Mesenchymal stem cell (in vitro differentiated cells and primary cell): ENCODE measurements at regions not wholly inside any gene's neighbourhood (a gene's known extent, or its start where the extent isn't known, plus 50 kb on each side); places are given as distances from the start of the nearest gene placed in this dataset.

Experiments
- DNase-seq: peaks from one replicate; pipeline ENCODE4 v3.0.0-alpha.2; 2013
- H2AFZ ChIP-seq: one replicate; pipeline ENCODE4 v1.6.1; 2013; ENCODE audit warnings: low read depth, mild to moderate bottlenecking, control low read depth, inconsistent platforms, low read length, moderate library complexity
- H2AK5ac ChIP-seq: 2 replicates; pipeline ENCODE4 v1.6.1; 2013; ENCODE audit warnings: low read length, moderate library complexity, mild to moderate bottlenecking, inconsistent platforms; ENCODE audit not compliant: severe bottlenecking
- H2BK120ac ChIP-seq: one replicate; pipeline ENCODE4 v1.6.1; 2013; ENCODE audit warnings: low read depth, mild to moderate bottlenecking, inconsistent platforms, low read length, moderate library complexity
- H2BK12ac ChIP-seq, 2 experiments: one replicate each; pipeline ENCODE4 v1.6.1; 2013; ENCODE audit warnings: inconsistent platforms in 2 of 2, low read length in 2 of 2, mild to moderate bottlenecking in 2 of 2, moderate library complexity in 2 of 2, control low read depth in 1 of 2
- H2BK15ac ChIP-seq: one replicate; pipeline ENCODE4 v1.6.1; 2013; ENCODE audit warnings: mild to moderate bottlenecking, low read depth, inconsistent platforms; ENCODE audit not compliant: poor library complexity, severe bottlenecking
- H2BK5ac ChIP-seq: 2 replicates; pipeline ENCODE4 v1.6.1; 2013; ENCODE audit warnings: low read depth, mild to moderate bottlenecking, low read length, control low read depth, inconsistent platforms; ENCODE audit not compliant: poor library complexity, severe bottlenecking
- H3K14ac ChIP-seq, 2 experiments: one replicate each; pipeline ENCODE4 v1.6.1; 2013; ENCODE audit warnings: inconsistent platforms in 2 of 2, low read length in 2 of 2, control low read depth in 1 of 2, mild to moderate bottlenecking in 1 of 2, moderate library complexity in 1 of 2
- H3K18ac ChIP-seq, 2 experiments: one replicate each; pipeline ENCODE4 v1.6.1; 2013; ENCODE audit warnings: inconsistent platforms in 2 of 2, low read length in 2 of 2, control low read depth in 1 of 2, low read depth in 1 of 2, mild to moderate bottlenecking in 1 of 2
- H3K23ac ChIP-seq, 2 experiments: one replicate each; pipeline ENCODE4 v1.6.1; 2013; ENCODE audit warnings: inconsistent platforms in 2 of 2, low read length in 2 of 2, mild to moderate bottlenecking in 2 of 2, moderate library complexity in 2 of 2, control low read depth in 1 of 2
- H3K27ac ChIP-seq: 2 replicates; pipeline ENCODE4 v1.5.1; 2013; ENCODE audit warnings: mild to moderate bottlenecking, moderate library complexity, low read length, control low read depth, inconsistent platforms; ENCODE audit not compliant: poor library complexity, severe bottlenecking
- H3K27me3 ChIP-seq, 2 experiments: 2 replicates each; pipeline versions ENCODE4 v1.6.1 to v1.7.0; 2013; ENCODE audit warnings: low read length in 2 of 2, mild to moderate bottlenecking in 2 of 2, moderate library complexity in 2 of 2, control low read depth in 1 of 2, inconsistent platforms in 1 of 2; ENCODE audit not compliant: control insufficient read depth in 1 of 2, insufficient read depth in 1 of 2
- H3K36me3 ChIP-seq, 2 experiments: 2 replicates each; pipeline versions ENCODE4 v1.6.1 to v1.7.0; 2013; ENCODE audit warnings: low read length in 2 of 2, control low read depth in 1 of 2, inconsistent platforms in 1 of 2, low read depth in 1 of 2, mild to moderate bottlenecking in 1 of 2; ENCODE audit not compliant: insufficient read depth in 2 of 2, control insufficient read depth in 1 of 2
- H3K4ac ChIP-seq, 2 experiments: one replicate each; pipeline ENCODE4 v1.6.1; 2013; ENCODE audit warnings: inconsistent platforms in 2 of 2, low read length in 2 of 2, mild to moderate bottlenecking in 2 of 2, moderate library complexity in 2 of 2, control low read depth in 1 of 2, low read depth in 1 of 2
- H3K4me1 ChIP-seq: 2 replicates; pipeline ENCODE4 v1.6.1; 2013; ENCODE audit warnings: low read depth, low read length, control low read depth; ENCODE audit not compliant: control insufficient read depth, insufficient read depth
- H3K4me2 ChIP-seq: 2 replicates; pipeline ENCODE4 v1.6.1; 2013; ENCODE audit warnings: low read length, mild to moderate bottlenecking, inconsistent platforms; ENCODE audit not compliant: poor library complexity, severe bottlenecking
- H3K4me3 ChIP-seq, 2 experiments: 2 replicates each; pipeline versions ENCODE4 v1.5.1 to v1.7.0; 2013; ENCODE audit warnings: low read length in 2 of 2, mild to moderate bottlenecking in 2 of 2, control low read depth in 1 of 2, low read depth in 1 of 2; ENCODE audit not compliant: insufficient read depth in 1 of 2
- H3K79me1 ChIP-seq: replicated peaks from 2 replicates; pipeline ENCODE4 v1.6.1; 2013; ENCODE audit warnings: mild to moderate bottlenecking, control low read depth, low read length, inconsistent platforms; ENCODE audit not compliant: poor library complexity, severe bottlenecking
- H3K9ac ChIP-seq: 2 replicates; pipeline ENCODE4 v1.7.0; 2013; ENCODE audit warnings: mild to moderate bottlenecking, low read length, moderate library complexity
- H3K9me3 ChIP-seq: 2 replicates; pipeline ENCODE4 v1.7.0; 2013; ENCODE audit warnings: mild to moderate bottlenecking, low read length; ENCODE audit not compliant: control insufficient read depth
- H4K8ac ChIP-seq: one replicate; pipeline ENCODE4 v1.6.1; 2013; ENCODE audit warnings: inconsistent platforms, mild to moderate bottlenecking, low read length, moderate library complexity
- H4K91ac ChIP-seq: one replicate; pipeline ENCODE4 v1.6.1; 2013; ENCODE audit warnings: mild to moderate bottlenecking, low read length, inconsistent platforms
- WGBS: methylation state at CpG from one replicate; pipeline ENCODE4 v1.1.7; 2013; ENCODE audit warnings: mixed read lengths; 5-methylcytosine and 5-hydroxymethylcytosine counted together

GRCh38 chr3:124629497-124629896 lies 100.8 kb upstream of the UMPS start:
- no peak overlapping the region for H4K91ac ChIP-seq
- no peak overlapping the region for H2BK12ac ChIP-seq
- H3K4ac ChIP-seq = no peak overlapping the region
- no peak overlapping the region for H3K14ac ChIP-seq
- no peak overlapping the region for H2AFZ ChIP-seq
- no peaks in the 10 kb centered on the region for H3K9me3 ChIP-seq
- no peaks in the 10 kb centered on the region for H3K4me1 ChIP-seq
- no peak overlapping the region for H2BK120ac ChIP-seq
- no peak overlapping the region for H3K23ac ChIP-seq
- no peak overlapping the region for H3K27ac ChIP-seq
- no peak overlapping the region for H2AK5ac ChIP-seq
- no peak overlapping the region for H4K8ac ChIP-seq
- WGBS = 95% methylated on average over 1 of the region's 2 CpGs
- H3K27me3 ChIP-seq = peaks cover 0 to 11% of the 10 kb centered on the region in 2 experiments
- H2BK15ac ChIP-seq = no peak overlapping the region
- no peaks in the 10 kb centered on the region for H3K79me1 ChIP-seq
- H3K9ac ChIP-seq = no peak overlapping the region
- no peak overlapping the region for H3K4me2 ChIP-seq
- no peak overlapping the region for H2BK5ac ChIP-seq
- DNase-seq = no peak
- H3K36me3 ChIP-seq = no peaks in the 10 kb centered on the region
- no peak overlapping the region for H3K4me3 ChIP-seq
- H3K18ac ChIP-seq = no peak overlapping the region

- no peaks in the 10 kb centered on the region for H3K36me3 ChIP-seq
- no peak overlapping the region for H3K9ac ChIP-seq
- H3K4me2 ChIP-seq = no peak overlapping the region
- no peak overlapping the region for H3K4me3 ChIP-seq
- no peak for DNase-seq
- H3K27me3 ChIP-seq = peaks cover 0 to 7% of the 10 kb centered on the region in 2 experiments
- H3K4ac ChIP-seq = no peak overlapping the region
- no peaks in the 10 kb centered on the region for H3K4me1 ChIP-seq
- no peak overlapping the region for H2BK12ac ChIP-seq
- H2AFZ ChIP-seq = no peak overlapping the region
- no peak overlapping the region for H3K23ac ChIP-seq
- no peak overlapping the region for H3K18ac ChIP-seq
- H4K8ac ChIP-seq = no peak overlapping the region
- no peak overlapping the region for H2BK15ac ChIP-seq
- no peaks in the 10 kb centered on the region for H3K9me3 ChIP-seq
- 87% methylated on average over 5 of the region's 5 CpGs for WGBS
- H2BK120ac ChIP-seq = no peak overlapping the region
- peak overlapping the region in 1 of 2 experiments; percentile 12 for H3K14ac ChIP-seq
- no peak overlapping the region for H2AK5ac ChIP-seq
- H3K79me1 ChIP-seq = no peaks in the 10 kb centered on the region
- H2BK5ac ChIP-seq = no peak overlapping the region
- H4K91ac ChIP-seq = no peak overlapping the region
- H3K27ac ChIP-seq = no peak overlapping the region
These were observed 99.3 kb upstream of the UMPS start for GRCh38 chr3:124630960-124631359.

DNA sequence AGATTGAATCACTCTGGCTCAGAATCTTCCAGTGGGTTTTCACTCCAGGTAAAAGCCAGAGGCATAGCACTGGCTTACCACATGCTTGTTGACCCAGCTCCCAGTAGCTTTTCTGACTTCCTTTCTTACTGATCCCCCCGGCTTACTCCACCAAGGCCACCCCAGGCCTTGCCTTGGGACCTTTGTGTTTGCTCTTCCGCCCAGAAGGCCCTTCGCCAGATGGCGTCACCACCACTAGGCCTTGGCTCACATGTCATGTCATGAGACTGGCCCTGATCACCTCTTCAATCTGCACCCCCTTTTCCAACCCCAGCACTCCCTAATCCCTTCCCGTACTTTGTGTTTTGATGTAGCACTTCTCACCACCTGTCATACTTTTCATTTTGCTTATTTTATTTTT lies 98.5 kb upstream of the UMPS start:
- no peak overlapping the region for H2AFZ ChIP-seq
- no peak overlapping the region for H3K18ac ChIP-seq
- no peak overlapping the region for H3K23ac ChIP-seq
- no peaks in the 10 kb centered on the region for H3K36me3 ChIP-seq
- 97% methylated on average over 5 of the region's 5 CpGs for WGBS
- H3K9me3 ChIP-seq = no peaks in the 10 kb centered on the region
- H3K4me1 ChIP-seq = no peaks in the 10 kb centered on the region
- H3K14ac ChIP-seq = no peak overlapping the region
- H3K4me3 ChIP-seq = no peak overlapping the region
- no peak overlapping the region for H4K91ac ChIP-seq
- H3K27me3 ChIP-seq = peaks cover 0 to 9% of the 10 kb centered on the region in 2 experiments
- H2AK5ac ChIP-seq = no peak overlapping the region
- no peak for DNase-seq
- H3K27ac ChIP-seq = no peak overlapping the region
- no peak overlapping the region for H2BK12ac ChIP-seq
- H3K9ac ChIP-seq = no peak overlapping the region
- H3K4ac ChIP-seq = no peak overlapping the region
- no peak overlapping the region for H2BK5ac ChIP-seq
- H3K4me2 ChIP-seq = no peak overlapping the region
- H4K8ac ChIP-seq = peak overlapping the region; percentile 4
- H2BK120ac ChIP-seq = no peak overlapping the region
- H2BK15ac ChIP-seq = no peak overlapping the region
- no peaks in the 10 kb centered on the region for H3K79me1 ChIP-seq

- Histone ChIP-seq H3K9ac (no peak overlapping the region), H4K8ac (no peak overlapping the region), H2BK15ac (no peak overlapping the region), H3K9me3 (no peaks in the 10 kb centered on the region), H2BK120ac (no peak overlapping the region), H3K79me1 (no peaks in the 10 kb centered on the region), H3K4me3 (no peak overlapping the region), H2AFZ (no peak overlapping the region), H2AK5ac (no peak overlapping the region), H2BK12ac (no peak overlapping the region), H2BK5ac (no peak overlapping the region), H3K27me3 (peaks cover under 1 to 19% of the 10 kb centered on the region in 2 experiments), H3K18ac (no peak overlapping the region), H3K27ac (no peak overlapping the region), H3K36me3 (no peaks in the 10 kb centered on the region), H3K4ac (no peak overlapping the region), H3K4me2 (no peak overlapping the region), H4K91ac (no peak overlapping the region), H3K14ac (no peak overlapping the region), H3K4me1 (no peaks in the 10 kb centered on the region), H3K23ac (no peak overlapping the region)
- WGBS = 99% methylated on average over 7 of the region's 7 CpGs
- no peak for DNase-seq
These were observed 97.6 kb upstream of the UMPS start for GRCh38 chr3:124632566-124633140.
